ENCODE measurements at regions not wholly inside any gene's neighbourhood (a gene's known extent, or its start where the extent isn't known, plus 50 kb on each side); places are given as distances from the start of the nearest gene placed in this dataset.

DNA sequence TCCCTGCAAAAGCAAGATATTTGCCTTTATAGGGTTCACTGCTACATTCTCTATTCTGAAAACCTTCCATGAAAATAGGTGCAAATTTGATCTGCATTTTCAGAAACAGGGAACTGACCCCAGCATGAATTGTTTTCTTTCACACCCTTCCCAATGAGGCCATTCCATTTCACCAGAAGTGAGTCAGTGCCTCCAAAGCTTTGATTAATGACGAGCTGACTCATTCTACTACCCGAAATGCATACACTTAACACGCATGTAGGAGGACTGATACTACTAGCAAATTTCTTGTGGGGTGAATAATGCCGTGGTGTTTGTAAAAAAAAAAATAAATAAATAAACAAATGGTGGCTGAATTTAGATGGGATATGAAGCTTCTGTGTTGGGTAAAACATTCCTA, 146.9 kb upstream of the FGF13 start:
- TF ChIP-seq, protein P1, sequence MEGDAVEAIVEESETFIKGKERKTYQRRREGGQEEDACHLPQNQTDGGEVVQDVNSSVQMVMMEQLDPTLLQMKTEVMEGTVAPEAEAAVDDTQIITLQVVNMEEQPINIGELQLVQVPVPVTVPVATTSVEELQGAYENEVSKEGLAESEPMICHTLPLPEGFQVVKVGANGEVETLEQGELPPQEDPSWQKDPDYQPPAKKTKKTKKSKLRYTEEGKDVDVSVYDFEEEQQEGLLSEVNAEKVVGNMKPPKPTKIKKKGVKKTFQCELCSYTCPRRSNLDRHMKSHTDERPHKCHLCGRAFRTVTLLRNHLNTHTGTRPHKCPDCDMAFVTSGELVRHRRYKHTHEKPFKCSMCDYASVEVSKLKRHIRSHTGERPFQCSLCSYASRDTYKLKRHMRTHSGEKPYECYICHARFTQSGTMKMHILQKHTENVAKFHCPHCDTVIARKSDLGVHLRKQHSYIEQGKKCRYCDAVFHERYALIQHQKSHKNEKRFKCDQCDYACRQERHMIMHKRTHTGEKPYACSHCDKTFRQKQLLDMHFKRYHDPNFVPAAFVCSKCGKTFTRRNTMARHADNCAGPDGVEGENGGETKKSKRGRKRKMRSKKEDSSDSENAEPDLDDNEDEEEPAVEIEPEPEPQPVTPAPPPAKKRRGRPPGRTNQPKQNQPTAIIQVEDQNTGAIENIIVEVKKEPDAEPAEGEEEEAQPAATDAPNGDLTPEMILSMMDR (conservative IDR thresholded peaks at IDR 0.05; ENCODE audit: low read length) = no peak
- no peak for TF ChIP-seq EZH2phosphoT487 (IDR thresholded peaks at IDR 0.05; ENCODE audit: borderline replicate concordance, low read depth, low read length)
